HG03342 (cell line): ENCODE measurements at regions not wholly inside any gene's neighbourhood (a gene's known extent, or its start where the extent isn't known, plus 50 kb on each side); places are given as distances from the start of the nearest gene placed in this dataset.

Experiments used
- ATAC-seq: cut with Tn5 transposase; IDR thresholded peaks from one replicate; pipeline ENCODE4 v1.9.1; 2021; ENCODE audit warnings: mild to moderate bottlenecking, moderate library complexity; ENCODE audit not compliant: unreplicated experiment

GRCh38 chr18:47490882-47491281, 239.4 kb upstream of the SKOR2 start:
- no peak for ATAC-seq

DNA sequence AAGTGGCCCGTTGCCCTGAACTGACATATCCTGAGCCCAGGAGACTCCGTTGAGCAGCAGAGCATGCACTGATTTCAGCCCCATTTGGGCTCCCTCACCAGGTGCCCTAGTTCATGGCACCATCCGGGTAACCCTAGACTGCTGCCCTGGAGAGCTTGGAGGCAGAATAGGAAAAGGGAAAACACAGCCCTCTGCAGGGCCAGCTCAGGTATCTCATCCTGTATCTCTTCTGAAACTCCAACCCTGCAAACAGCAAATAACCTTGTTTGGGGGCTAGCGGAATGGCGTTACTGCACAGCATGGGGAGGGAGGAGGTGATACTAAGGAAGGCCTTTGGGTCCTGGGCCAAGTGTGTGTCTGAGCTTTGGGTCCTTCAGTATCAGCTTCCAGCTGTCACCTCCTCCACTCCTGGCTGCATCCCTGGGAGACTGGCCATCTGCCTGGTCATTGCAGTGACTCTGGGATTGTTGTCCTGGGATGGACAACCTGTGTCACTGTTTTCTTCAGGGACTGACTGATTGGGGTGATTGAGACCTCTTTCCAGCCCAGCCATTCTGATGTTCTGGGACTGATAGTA, 233.8 kb upstream of the SKOR2 start:
- no peak for ATAC-seq

DNA sequence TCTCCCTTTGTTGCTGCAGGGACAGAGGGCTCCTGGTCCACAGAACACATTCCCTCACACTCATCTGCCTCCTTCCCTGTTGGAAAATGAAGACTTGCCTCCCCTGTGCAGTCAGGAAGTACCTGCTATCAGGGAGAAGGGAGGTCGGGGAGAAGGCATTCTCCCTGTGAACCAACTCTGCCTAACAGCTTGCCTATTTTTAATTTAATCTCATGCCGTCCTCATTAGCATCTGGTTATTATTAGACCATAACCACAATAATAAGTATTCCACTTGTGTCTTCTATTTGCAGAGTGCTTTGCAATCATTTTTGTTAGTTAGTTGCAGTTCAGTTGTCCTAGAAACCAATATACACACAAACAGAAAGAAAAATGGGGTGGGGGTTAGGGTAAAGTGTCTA, 232.6 kb upstream of the SKOR2 start:
- ATAC-seq: no peak

DNA sequence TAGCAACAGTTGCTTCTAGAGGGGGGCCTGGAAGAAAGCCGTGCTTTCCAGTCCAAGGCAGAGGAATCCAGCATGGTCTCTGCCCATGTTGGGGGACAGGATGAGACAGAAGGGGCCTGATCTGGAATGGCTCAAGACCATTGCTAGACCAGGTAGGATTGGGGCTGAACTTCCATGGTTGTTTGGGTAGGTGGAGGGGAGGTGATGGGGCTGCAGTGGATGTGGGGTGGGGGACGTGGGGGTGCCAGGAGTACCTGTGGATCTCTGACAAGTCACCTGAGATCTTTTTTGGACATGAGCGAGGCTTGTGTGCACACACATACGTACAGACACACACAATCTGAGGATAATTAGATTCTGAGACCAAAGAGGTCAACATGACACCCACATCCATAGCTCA, 228.7 kb upstream of the SKOR2 start:
- no peak for ATAC-seq

GRCh38 chr18:47471784-47472183, 220.3 kb upstream of the SKOR2 start:
- no peak for ATAC-seq

- ATAC-seq: no peak
Observed at GRCh38 chr18:47470941-47471340, 219.5 kb upstream of the SKOR2 start.

- ATAC-seq: no peak
Observed at GRCh38 chr18:47469576-47469975, 218.1 kb upstream of the SKOR2 start.

- no peak for ATAC-seq
Observed at GRCh38 chr18:47461977-47462376, 210.5 kb upstream of the SKOR2 start.

GRCh38 chr18:47461406-47461948, 210.0 kb upstream of the SKOR2 start:
- no peak for ATAC-seq

DNA sequence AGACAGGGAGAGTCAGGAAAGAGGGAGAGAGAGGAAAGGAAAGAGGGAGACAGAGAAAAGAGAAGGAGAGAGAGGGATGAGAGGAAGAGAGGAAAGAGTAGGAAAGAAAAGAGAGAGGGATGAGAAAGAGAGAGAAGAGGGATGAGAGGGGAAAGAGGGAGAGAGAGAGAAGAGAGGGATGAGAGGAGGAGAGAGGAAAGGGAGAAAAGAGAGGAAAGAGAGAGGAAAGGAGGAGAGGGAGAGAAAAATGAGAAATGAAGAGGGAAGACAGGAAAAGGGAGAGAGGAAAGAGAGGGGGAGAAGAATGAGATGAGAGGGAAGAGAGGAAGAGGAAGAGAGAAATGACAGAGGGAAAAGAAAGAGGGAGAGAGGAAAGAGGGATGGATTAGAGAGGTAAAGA, 207.0 kb upstream of the SKOR2 start:
- no peak for ATAC-seq

DNA sequence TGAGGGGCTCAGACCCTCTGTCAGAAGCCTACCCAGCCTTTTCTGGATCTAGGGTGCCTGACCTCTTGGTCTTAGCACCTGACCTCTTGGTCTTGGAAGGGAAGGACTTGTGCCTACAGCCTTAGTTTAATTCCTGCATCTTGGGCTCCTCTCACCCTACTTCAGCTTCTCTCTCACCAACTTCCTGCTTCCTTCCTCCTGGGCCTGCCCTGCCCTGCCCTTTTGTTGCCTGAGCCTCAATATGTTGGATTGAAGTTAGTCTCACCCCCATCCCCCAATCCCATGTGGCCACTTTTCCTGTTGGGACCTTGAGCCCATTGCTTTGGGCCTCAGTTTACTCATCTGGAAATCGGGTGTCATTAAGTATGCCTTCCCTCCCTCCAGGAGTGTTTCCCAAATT, 206.2 kb upstream of the SKOR2 start:
- no peak for ATAC-seq

DNA sequence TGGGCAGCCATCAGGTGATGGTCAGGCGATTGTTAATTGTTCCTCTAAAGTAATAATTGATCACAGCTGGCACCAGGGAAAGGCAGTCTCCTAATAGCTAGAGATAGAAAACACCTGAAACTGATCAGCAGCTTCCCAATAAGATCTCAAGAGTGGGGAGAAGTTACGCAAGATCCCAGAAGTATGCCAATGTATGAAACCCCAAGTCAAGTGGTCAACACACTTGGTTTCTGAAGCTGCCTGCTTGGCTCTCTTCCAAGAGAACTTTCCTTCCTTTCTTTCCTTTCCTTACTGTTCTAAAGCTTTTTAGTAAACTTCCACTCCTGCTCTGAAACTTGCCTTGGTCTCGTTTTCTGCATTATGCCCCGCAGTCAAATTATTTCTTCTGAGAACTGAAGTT, 201.6 kb upstream of the SKOR2 start:
- ATAC-seq: no peak

- ATAC-seq: no peak
Observed at GRCh38 chr18:47448956-47449355, 197.5 kb upstream of the SKOR2 start.

DNA sequence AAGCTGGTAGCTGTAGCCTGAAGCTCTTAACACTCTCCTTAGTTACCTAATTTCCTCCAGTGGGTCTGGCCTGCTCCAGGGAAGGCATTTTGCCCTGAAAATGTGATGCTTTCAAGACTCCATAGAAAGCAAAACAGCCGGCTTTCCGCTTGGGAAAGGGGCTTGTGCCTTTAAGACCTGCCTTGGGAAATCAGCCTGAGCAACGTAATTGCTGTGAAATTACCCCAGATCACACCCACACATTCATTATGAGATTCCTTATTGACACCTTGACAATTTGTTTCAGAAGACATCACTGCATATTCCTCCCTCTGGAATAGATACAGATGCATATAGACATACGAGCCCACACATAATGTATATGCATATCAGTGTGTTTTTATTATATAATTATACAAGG, 190.5 kb upstream of the SKOR2 start:
- no peak for ATAC-seq

GRCh38 chr18:47438001-47438400, 186.5 kb upstream of the SKOR2 start:
- no peak for ATAC-seq

GRCh38 chr18:47436871-47437270, 185.4 kb upstream of the SKOR2 start:
- ATAC-seq: no peak

- ATAC-seq: no peak
Observed at GRCh38 chr18:47434214-47434746, 182.8 kb upstream of the SKOR2 start.

DNA sequence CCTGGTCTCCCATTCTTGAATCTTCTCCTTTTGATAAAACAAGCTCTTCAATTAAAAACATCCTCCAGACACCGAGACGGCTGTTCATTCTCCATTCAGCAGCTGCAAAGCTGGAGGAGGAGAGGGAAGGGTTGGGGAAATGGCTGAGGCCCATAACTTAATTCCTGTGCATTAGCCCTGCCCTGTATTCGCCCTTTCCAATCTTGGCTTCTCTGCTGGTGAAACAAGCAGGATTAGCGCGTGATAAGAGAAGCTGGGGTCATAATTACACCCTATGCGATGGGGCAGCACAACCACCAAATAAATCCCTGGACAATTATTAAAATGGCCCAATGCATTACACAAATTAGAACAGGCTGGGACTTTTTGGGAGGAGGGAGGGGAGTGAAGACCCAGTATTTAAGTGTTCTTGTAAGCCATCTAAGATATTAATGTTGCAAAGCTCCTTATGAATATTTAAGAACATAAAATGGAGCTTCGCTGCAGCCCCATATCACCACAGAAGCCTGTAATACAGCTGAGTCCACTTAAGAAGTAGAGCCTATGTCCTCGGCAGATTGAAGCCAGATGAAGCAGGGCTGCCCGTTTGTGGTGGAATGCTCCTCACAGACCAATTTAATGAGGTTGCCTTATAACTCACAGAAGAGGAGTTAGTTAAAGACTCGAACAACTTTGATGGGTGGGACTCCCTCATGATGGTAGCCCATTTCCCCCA, 176.6 kb upstream of the SKOR2 start:
- ATAC-seq: no peak

- ATAC-seq: no peak
Observed at GRCh38 chr18:47427072-47427471, 175.6 kb upstream of the SKOR2 start.

GRCh38 chr18:47425365-47425764, 173.9 kb upstream of the SKOR2 start:
- ATAC-seq: no peak

DNA sequence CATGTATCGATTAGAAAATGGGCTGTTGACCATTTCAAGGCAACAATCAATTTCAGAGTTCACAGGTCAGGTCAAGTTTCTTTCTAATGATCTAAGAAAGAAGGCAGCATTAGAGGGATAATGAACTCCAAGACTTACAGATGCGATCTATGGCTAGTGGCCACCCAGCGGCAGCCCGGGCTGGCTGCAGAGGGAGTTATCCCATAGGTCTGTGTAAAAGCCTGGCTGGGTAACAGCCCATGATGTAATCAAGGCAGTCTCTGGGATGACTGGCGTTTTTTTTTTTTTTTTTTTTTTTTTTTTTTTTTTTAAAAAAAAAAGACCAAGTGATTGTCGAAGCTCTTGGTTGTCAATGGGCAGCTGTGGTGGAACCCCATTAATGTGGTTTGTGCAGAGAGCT, 171.1 kb upstream of the SKOR2 start:
- ATAC-seq: no peak

DNA sequence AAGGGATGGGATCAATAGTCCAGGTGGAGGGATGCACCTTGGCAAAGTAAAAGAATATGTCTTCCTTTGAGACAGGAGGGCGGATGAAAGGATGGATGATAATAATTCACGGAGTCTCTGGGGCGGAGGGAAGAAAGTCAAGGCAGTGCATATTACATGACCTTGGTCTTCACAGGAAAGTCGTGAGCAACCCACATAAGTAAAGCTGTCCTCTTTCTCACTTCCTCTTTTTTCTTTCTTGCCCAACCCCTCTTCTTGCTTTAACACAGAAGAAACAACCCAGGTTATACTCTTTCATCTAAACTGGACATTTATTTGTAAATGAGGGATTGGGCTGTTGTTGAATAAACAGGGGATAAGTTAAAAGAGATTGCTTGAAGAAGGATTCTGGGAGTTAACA, 168.7 kb upstream of the SKOR2 start:
- peak; percentile 71 for ATAC-seq
